ENCODE measurements at regions not wholly inside any gene's neighbourhood (a gene's known extent, or its start where the extent isn't known, plus 50 kb on each side); places are given as distances from the start of the nearest gene placed in this dataset.

- no peaks in the 10 kb centered on the region for H3K36me3 ChIP-seq (ENCODE audit: insufficient read depth, low read length)
- Mint-ChIP-seq H3K27me3 (peaks cover 0 to 3% of the 10 kb centered on the region in 2 donors), H3K4me3 (no peak overlapping the region), H3K9me3 (peaks cover 0 to 6% (median 0%) of the 10 kb centered on the region in 8 donors), H3K4me1 (no peaks in the 10 kb centered on the region), H3K36me3 (no peaks in the 10 kb centered on the region), H3K27ac (no peak overlapping the region)
- no peaks in the 10 kb centered on the region for H3K4me1 ChIP-seq (ENCODE audit: insufficient read depth, low read length)
- H3K4me3 ChIP-seq (ENCODE audit: low read length in 2 of 2) = no peak overlapping the region
- ChIA-PET CTCF (ENCODE audit: partially characterized antibody) (no interaction called here), POLR2A (ENCODE audit: partially characterized antibody) (no interaction called here)
- H3K27ac ChIP-seq (ENCODE audit: low read depth, low read length) = no peak overlapping the region
- intact Hi-C loops (cut with micrococcal nuclease) = no loop called here
- no peak for DNase-seq
- H3K9me3 ChIP-seq (ENCODE audit: control insufficient read depth in 1 of 2, low read length in 2 of 2) = no peaks in the 10 kb centered on the region
- no peaks in the 10 kb centered on the region for H3K27me3 ChIP-seq (ENCODE audit: insufficient read depth, low read length)
Observed at GRCh38 chr3:191008074-191008473, 145.6 kb upstream of the GMNC start.

DNA sequence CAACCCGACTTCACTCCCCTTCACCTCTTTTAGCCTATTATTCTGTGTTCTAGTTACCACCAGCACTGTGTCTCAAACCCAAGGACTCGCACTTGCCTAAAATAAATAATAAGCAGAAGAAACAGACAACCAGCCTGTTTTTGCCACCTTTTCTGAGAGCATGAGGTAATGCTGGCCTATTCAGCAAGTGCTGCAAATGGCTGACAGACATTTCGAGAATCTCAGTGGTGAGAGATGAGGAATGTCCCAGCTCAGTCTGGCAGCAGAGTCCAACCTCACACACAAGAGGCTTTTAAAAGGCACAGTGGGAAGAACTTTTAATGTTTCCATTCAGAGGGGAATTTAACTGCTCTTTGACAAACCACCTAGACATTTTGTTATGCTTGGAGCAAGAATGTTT, 143.3 kb upstream of the GMNC start:
- no peak for DNase-seq
- no peak overlapping the region for H3K4me3 Mint-ChIP-seq
- H3K36me3 Mint-ChIP-seq = no peaks in the 10 kb centered on the region
- ChIA-PET CTCF (ENCODE audit: partially characterized antibody) (no interaction called here), POLR2A (ENCODE audit: partially characterized antibody) (no interaction called here)
- H3K36me3 ChIP-seq (ENCODE audit: insufficient read depth, low read length) = no peaks in the 10 kb centered on the region
- peaks cover 0 to 3% (median 0%) of the 10 kb centered on the region in 8 donors for H3K9me3 Mint-ChIP-seq
- no peak overlapping the region for H3K27ac ChIP-seq (ENCODE audit: low read depth, low read length)
- intact Hi-C loops (cut with micrococcal nuclease) = no loop called here
- peaks cover 0 to 3% of the 10 kb centered on the region in 2 donors for H3K27me3 Mint-ChIP-seq
- no peaks in the 10 kb centered on the region for H3K4me1 Mint-ChIP-seq
- H3K9me3 ChIP-seq (ENCODE audit: control insufficient read depth in 1 of 2, low read length in 2 of 2) = no peaks in the 10 kb centered on the region
- H3K4me1 ChIP-seq (ENCODE audit: insufficient read depth, low read length) = no peaks in the 10 kb centered on the region
- H3K27me3 ChIP-seq (ENCODE audit: insufficient read depth, low read length) = no peaks in the 10 kb centered on the region
- H3K4me3 ChIP-seq (ENCODE audit: low read length in 2 of 2) = no peak overlapping the region
- H3K27ac Mint-ChIP-seq = no peak overlapping the region

DNA sequence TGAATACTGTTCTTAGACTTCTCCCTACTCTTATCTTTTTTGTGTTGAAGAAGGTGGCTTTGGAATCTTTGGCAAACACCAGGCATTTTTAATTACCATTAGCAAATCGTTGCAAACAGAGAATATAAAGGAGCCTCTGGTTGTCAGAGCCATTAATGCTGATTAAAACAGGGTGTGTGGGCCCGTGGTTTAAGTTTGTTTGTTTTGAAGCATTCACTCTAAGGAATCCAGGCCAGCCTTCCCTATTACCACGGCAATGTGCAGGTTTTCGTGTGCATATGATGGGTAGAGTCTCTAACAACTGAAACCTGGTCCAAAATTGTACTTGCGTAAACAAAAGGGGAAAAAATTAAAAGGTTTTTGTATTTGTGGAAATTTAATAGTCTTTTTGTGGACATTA, 141.2 kb upstream of the GMNC start:
- H3K27me3 Mint-ChIP-seq = peaks cover 0 to 3% of the 10 kb centered on the region in 2 donors
- H3K9me3 Mint-ChIP-seq = peaks cover 0 to 7% (median 0%) of the 10 kb centered on the region in 8 donors
- CTCF ChIA-PET (ENCODE audit: partially characterized antibody) = no interaction called here
- Histone ChIP-seq H3K36me3 (ENCODE audit: insufficient read depth, low read length) (no peaks in the 10 kb centered on the region), H3K4me3 (ENCODE audit: low read length in 2 of 2) (no peak overlapping the region), H3K9me3 (ENCODE audit: control insufficient read depth in 1 of 2, low read length in 2 of 2) (no peaks in the 10 kb centered on the region), H3K4me1 (ENCODE audit: insufficient read depth, low read length) (no peaks in the 10 kb centered on the region), H3K27ac (ENCODE audit: low read depth, low read length) (no peak overlapping the region), H3K27me3 (ENCODE audit: insufficient read depth, low read length) (no peaks in the 10 kb centered on the region)
- no peak overlapping the region for H3K27ac Mint-ChIP-seq
- intact Hi-C loops (cut with micrococcal nuclease) = no loop called here
- H3K36me3 Mint-ChIP-seq = no peaks in the 10 kb centered on the region
- POLR2A ChIA-PET (ENCODE audit: partially characterized antibody) = no interaction called here
- H3K4me1 Mint-ChIP-seq = no peaks in the 10 kb centered on the region
- H3K4me3 Mint-ChIP-seq = no peak overlapping the region
- no peak for DNase-seq

GRCh38 chr3:190996181-190996775, 133.8 kb upstream of the GMNC start:
- no peak for DNase-seq
- Mint-ChIP-seq H3K27me3 (no peaks in the 10 kb centered on the region), H3K36me3 (no peaks in the 10 kb centered on the region), H3K9me3 (peaks cover 0 to 4% (median under 1%) of the 10 kb centered on the region in 8 donors), H3K4me1 (peaks cover 0 to 2% (median 0%) of the 10 kb centered on the region in 4 donors), H3K4me3 (no peak overlapping the region), H3K27ac (no peak overlapping the region)
- Histone ChIP-seq H3K4me3 (ENCODE audit: low read length in 2 of 2) (no peak overlapping the region), H3K36me3 (ENCODE audit: insufficient read depth, low read length) (no peaks in the 10 kb centered on the region), H3K9me3 (ENCODE audit: control insufficient read depth in 1 of 2, low read length in 2 of 2) (no peaks in the 10 kb centered on the region), H3K27ac (ENCODE audit: low read depth, low read length) (no peak overlapping the region), H3K27me3 (ENCODE audit: insufficient read depth, low read length) (no peaks in the 10 kb centered on the region), H3K4me1 (ENCODE audit: insufficient read depth, low read length) (no peaks in the 10 kb centered on the region)
- intact Hi-C loops (cut with micrococcal nuclease) = no loop called here
- POLR2A ChIA-PET (ENCODE audit: partially characterized antibody) = no interaction called here
- CTCF ChIA-PET (ENCODE audit: partially characterized antibody) = interaction anchor here (0.8 kb wide), 1 partner anchor 26 kb away, joined by 4 read pairs; no protein-coding TSS in a partner anchor

DNA sequence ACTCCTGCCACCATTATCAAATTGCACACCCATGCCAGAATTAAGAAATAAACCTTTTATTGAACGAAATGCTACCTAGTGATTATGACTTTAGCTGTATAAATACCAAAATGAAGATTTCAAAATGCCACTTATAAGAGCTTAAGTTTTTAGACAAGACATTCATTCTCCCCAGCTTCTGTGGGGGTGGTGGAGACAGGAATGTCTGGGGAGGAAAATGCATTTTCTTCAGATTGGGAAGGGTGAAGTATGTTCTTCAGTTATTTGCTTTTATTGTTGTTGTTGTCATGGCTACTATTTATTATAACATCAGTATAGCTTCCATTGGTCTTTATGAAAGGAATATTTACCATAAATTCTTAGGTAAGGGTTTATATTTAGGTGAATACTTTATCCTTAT, 132.7 kb upstream of the GMNC start:
- Mint-ChIP-seq H3K27me3 (no peaks in the 10 kb centered on the region), H3K4me1 (peaks cover 0 to 2% (median 0%) of the 10 kb centered on the region in 4 donors), H3K9me3 (peaks cover 0 to 7% (median 3%) of the 10 kb centered on the region in 8 donors), H3K4me3 (no peak overlapping the region), H3K36me3 (no peaks in the 10 kb centered on the region), H3K27ac (no peak overlapping the region)
- no peak for DNase-seq
- ChIA-PET CTCF (ENCODE audit: partially characterized antibody) (no interaction called here), POLR2A (ENCODE audit: partially characterized antibody) (no interaction called here)
- Histone ChIP-seq H3K9me3 (ENCODE audit: control insufficient read depth in 1 of 2, low read length in 2 of 2) (no peaks in the 10 kb centered on the region), H3K27ac (ENCODE audit: low read depth, low read length) (no peak overlapping the region), H3K4me3 (ENCODE audit: low read length in 2 of 2) (no peak overlapping the region), H3K36me3 (ENCODE audit: insufficient read depth, low read length) (no peaks in the 10 kb centered on the region), H3K4me1 (ENCODE audit: insufficient read depth, low read length) (no peaks in the 10 kb centered on the region), H3K27me3 (ENCODE audit: insufficient read depth, low read length) (no peaks in the 10 kb centered on the region)
- intact Hi-C loops (cut with micrococcal nuclease) = no loop called here

DNA sequence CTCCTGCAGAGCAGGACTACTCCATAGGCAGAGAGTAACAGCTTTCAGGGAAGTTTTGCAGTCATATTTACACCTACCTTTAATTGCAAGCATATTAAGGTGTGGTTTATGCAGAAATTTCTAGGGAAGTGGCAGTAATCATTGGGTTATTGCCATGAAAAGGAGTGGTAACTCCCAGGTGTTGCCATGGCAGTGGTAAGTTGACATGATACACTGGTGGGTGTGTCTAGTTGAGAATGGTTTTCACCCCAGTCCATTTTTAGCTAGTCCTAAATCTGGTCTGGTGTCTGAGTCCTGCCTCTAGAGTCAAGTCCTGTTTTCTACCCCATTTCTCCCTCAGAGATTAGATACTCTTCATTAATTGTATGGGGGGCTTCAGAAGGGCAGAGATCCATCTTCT, 128.4 kb upstream of the GMNC start:
- ChIA-PET CTCF (ENCODE audit: partially characterized antibody) (no interaction called here), POLR2A (ENCODE audit: partially characterized antibody) (no interaction called here)
- intact Hi-C loops (cut with micrococcal nuclease) = no loop called here
- H3K4me3 ChIP-seq (ENCODE audit: low read length in 2 of 2) = no peak overlapping the region
- no peaks in the 10 kb centered on the region for H3K27me3 ChIP-seq (ENCODE audit: insufficient read depth, low read length)
- H3K36me3 ChIP-seq (ENCODE audit: insufficient read depth, low read length) = no peaks in the 10 kb centered on the region
- DNase-seq = no peak
- Mint-ChIP-seq H3K27me3 (no peaks in the 10 kb centered on the region), H3K27ac (no peak overlapping the region), H3K36me3 (no peaks in the 10 kb centered on the region), H3K4me3 (no peak overlapping the region), H3K9me3 (peaks cover 2 to 28% (median 18%) of the 10 kb centered on the region in 8 donors), H3K4me1 (peaks cover 0 to 2% (median 0%) of the 10 kb centered on the region in 4 donors)
- peaks cover 0 to 4% of the 10 kb centered on the region in 2 donors for H3K9me3 ChIP-seq (ENCODE audit: control insufficient read depth in 1 of 2, low read length in 2 of 2)
- H3K27ac ChIP-seq (ENCODE audit: low read depth, low read length) = no peak overlapping the region
- no peaks in the 10 kb centered on the region for H3K4me1 ChIP-seq (ENCODE audit: insufficient read depth, low read length)

DNA sequence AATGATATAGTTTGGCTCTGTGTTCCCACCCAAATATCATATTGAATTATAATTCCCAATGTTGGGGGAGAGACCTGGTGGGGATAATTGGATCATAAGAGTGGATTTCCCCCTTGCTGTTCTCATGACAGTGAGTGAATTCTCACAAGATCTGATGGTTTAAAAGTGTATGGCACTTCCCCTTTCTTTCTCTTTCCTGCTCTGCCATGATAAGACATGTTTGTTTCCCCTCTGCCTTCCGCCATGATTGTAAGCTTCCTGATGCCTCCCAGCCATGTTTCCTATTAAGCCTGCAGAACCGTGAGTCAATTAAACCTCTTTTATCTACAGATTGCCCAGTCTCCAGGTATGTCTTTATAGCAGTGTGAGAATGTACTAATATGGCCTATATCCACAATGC, 126.7 kb upstream of the GMNC start:
- ChIA-PET CTCF (ENCODE audit: partially characterized antibody) (no interaction called here), POLR2A (ENCODE audit: partially characterized antibody) (no interaction called here)
- no peaks in the 10 kb centered on the region for H3K27me3 ChIP-seq (ENCODE audit: insufficient read depth, low read length)
- no peaks in the 10 kb centered on the region for H3K4me1 Mint-ChIP-seq
- no peaks in the 10 kb centered on the region for H3K36me3 Mint-ChIP-seq
- peaks cover 2 to 32% (median 25%) of the 10 kb centered on the region in 8 donors for H3K9me3 Mint-ChIP-seq
- H3K4me1 ChIP-seq (ENCODE audit: insufficient read depth, low read length) = no peaks in the 10 kb centered on the region
- no peak overlapping the region for H3K27ac ChIP-seq (ENCODE audit: low read depth, low read length)
- peaks cover 0 to 4% of the 10 kb centered on the region in 2 donors for H3K9me3 ChIP-seq (ENCODE audit: control insufficient read depth in 1 of 2, low read length in 2 of 2)
- H3K4me3 Mint-ChIP-seq = no peak overlapping the region
- no peaks in the 10 kb centered on the region for H3K27me3 Mint-ChIP-seq
- intact Hi-C loops (cut with micrococcal nuclease) = no loop called here
- H3K27ac Mint-ChIP-seq = no peak overlapping the region
- no peak for DNase-seq
- no peaks in the 10 kb centered on the region for H3K36me3 ChIP-seq (ENCODE audit: insufficient read depth, low read length)
- H3K4me3 ChIP-seq (ENCODE audit: low read length in 2 of 2) = no peak overlapping the region

DNA sequence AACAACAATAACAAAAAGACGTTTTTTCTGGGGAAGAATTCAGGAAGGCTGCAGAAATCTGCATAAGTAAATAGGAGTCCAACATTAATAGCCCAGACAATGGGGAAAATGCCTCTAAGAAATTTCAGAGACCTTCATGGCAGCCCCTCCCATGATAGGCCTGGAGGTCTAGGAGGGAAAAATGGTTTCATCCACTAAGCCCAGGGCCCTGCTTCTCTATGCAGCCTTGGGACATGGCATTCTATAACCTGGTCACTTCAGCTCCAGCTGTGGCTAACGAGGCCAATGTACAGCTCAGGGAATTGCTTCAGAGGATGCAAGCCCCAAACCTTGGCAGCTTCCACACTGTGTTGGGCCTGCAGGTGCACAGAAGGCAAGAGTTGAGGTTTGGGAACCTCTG, 125.6 kb upstream of the GMNC start:
- H3K4me1 Mint-ChIP-seq = no peaks in the 10 kb centered on the region
- no peaks in the 10 kb centered on the region for H3K36me3 ChIP-seq (ENCODE audit: insufficient read depth, low read length)
- no peak overlapping the region for H3K4me3 ChIP-seq (ENCODE audit: low read length in 2 of 2)
- intact Hi-C loops (cut with micrococcal nuclease) = no loop called here
- H3K4me1 ChIP-seq (ENCODE audit: insufficient read depth, low read length) = no peaks in the 10 kb centered on the region
- ChIA-PET POLR2A (ENCODE audit: partially characterized antibody) (no interaction called here), CTCF (ENCODE audit: partially characterized antibody) (no interaction called here)
- H3K27ac ChIP-seq (ENCODE audit: low read depth, low read length) = no peak overlapping the region
- no peaks in the 10 kb centered on the region for H3K27me3 ChIP-seq (ENCODE audit: insufficient read depth, low read length)
- no peak for DNase-seq
- no peaks in the 10 kb centered on the region for H3K36me3 Mint-ChIP-seq
- peaks cover 0 to 4% of the 10 kb centered on the region in 2 donors for H3K9me3 ChIP-seq (ENCODE audit: control insufficient read depth in 1 of 2, low read length in 2 of 2)
- H3K27me3 Mint-ChIP-seq = no peaks in the 10 kb centered on the region
- no peak overlapping the region for H3K4me3 Mint-ChIP-seq
- H3K27ac Mint-ChIP-seq = no peak overlapping the region
- H3K9me3 Mint-ChIP-seq = peaks cover 2 to 32% (median 25%) of the 10 kb centered on the region in 8 donors

Measured in CD4-positive, alpha-beta memory T cell (primary cell).